HEK293 (cell line): ENCODE measurements at regions not wholly inside any gene's neighbourhood (a gene's known extent, or its start where the extent isn't known, plus 50 kb on each side); places are given as distances from the start of the nearest gene placed in this dataset.
A peak's percentile ranks its signal among the peaks of the same experiment; 100 is the strongest.

Experiments used
- CTCF ChIA-PET: fragments of 350-600 bp; formaldehyde crosslinking; extraction: SDS; loops from one replicate; lab custom pipeline; 2021; ENCODE audit warnings: antibody characterized with exemption; lab: Yijun Ruan, JAX
- POLR2A ChIA-PET: fragments of 300-600 bp; formaldehyde crosslinking; extraction: SDS; loops from one replicate; lab custom pipeline; 2020; ENCODE audit warnings: antibody characterized with exemption, inconsistent platforms; lab: Yijun Ruan, JAX
- H3K27ac ChIP-seq: fragments of 200-500 bp; sonication (Bioruptor generic); 2 replicates; pipeline ENCODE4 v1.5.1; 2014; ENCODE audit warnings: low read depth, low read length, control low read depth, inconsistent platforms; ENCODE audit errors: extremely low read depth
- H3K36me3 ChIP-seq, 2 experiments: fragments of 200-500 bp in 1 of 2; sonication (Bioruptor generic) in 1 of 2; 1 replicate in 1 of 2; 2 replicates in 1 of 2; pipeline ENCODE4 v1.5.1; 2014 to 2017; ENCODE audit warnings: inconsistent platforms in 2 of 2, low read length in 2 of 2; ENCODE audit not compliant: control insufficient read depth in 2 of 2, insufficient read depth in 1 of 2
- H3K4me1 ChIP-seq: fragments of 200-500 bp; sonication (Bioruptor generic); 2 replicates; pipeline ENCODE4 v1.5.1; 2014; ENCODE audit warnings: mild to moderate bottlenecking, low read length, inconsistent platforms; ENCODE audit not compliant: control insufficient read depth, insufficient read depth
- H3K4me3 ChIP-seq: 2 replicates; pipeline ENCODE4 v1.5.1; 2011; ENCODE audit warnings: low read depth, mild to moderate bottlenecking, control low read depth, low read length, moderate library complexity
- H3K9me3 ChIP-seq: fragments of 200-500 bp; sonication (Bioruptor generic); 2 replicates; pipeline ENCODE4 v1.5.1; 2014; ENCODE audit warnings: low read depth, low read length, inconsistent platforms; ENCODE audit not compliant: control insufficient read depth, insufficient read depth
- TCF7L2 ChIP-seq: IDR thresholded peaks from 2 replicates; pipeline ENCODE4 v1.6.1; 2011; ENCODE audit warnings: low read depth, mild to moderate bottlenecking, inconsistent platforms, low read length, moderate library complexity, borderline replicate concordance
- TRIM28 ChIP-seq: IDR thresholded peaks from 2 replicates; pipeline ENCODE4 v1.6.1; 2011; ENCODE audit warnings: low read length, control low read depth, borderline replicate concordance
- ZBTB17 ChIP-seq: fragments of 450-650 bp; formaldehyde crosslinking; IDR thresholded peaks from 2 replicates; pipeline ENCODE4 v1.5.1; 2016; ENCODE audit warnings: missing biosample characterization, missing genetic modification characterization
- ZBTB20 ChIP-seq: fragments of 450-650 bp; formaldehyde crosslinking; IDR thresholded peaks from 2 replicates; pipeline ENCODE4 v1.5.1; 2016; ENCODE audit warnings: missing biosample characterization, missing genetic modification characterization
- ZBTB7A ChIP-seq: fragments of 450-650 bp; formaldehyde crosslinking; IDR thresholded peaks from 2 replicates; pipeline ENCODE4 v1.5.1; 2016; ENCODE audit warnings: low read depth, missing biosample characterization, missing genetic modification characterization
- ZIC2 ChIP-seq: fragments of 450-650 bp; formaldehyde crosslinking; IDR thresholded peaks from 2 replicates; pipeline ENCODE4 v1.5.1; 2016; ENCODE audit warnings: missing biosample characterization, missing genetic modification characterization
- ZNF174 ChIP-seq: fragments of 450-650 bp; formaldehyde crosslinking; IDR thresholded peaks from 2 replicates; pipeline ENCODE4 v1.5.0; 2017; ENCODE audit warnings: missing biosample characterization, mild to moderate bottlenecking, missing genetic modification characterization
- ZNF266 ChIP-seq: fragments of 450-650 bp; formaldehyde crosslinking; IDR thresholded peaks from 2 replicates; pipeline ENCODE4 v1.5.1; 2016; ENCODE audit warnings: missing biosample characterization, missing genetic modification characterization, low read depth
- ZNF302 ChIP-seq: fragments of 450-650 bp; formaldehyde crosslinking; IDR thresholded peaks from 2 replicates; pipeline ENCODE4 v1.5.1; 2016; ENCODE audit warnings: missing biosample characterization, missing genetic modification characterization, low read depth
- ZNF433 ChIP-seq: fragments of 450-650 bp; formaldehyde crosslinking; IDR thresholded peaks from 2 replicates; pipeline ENCODE4 v1.5.1; 2016; ENCODE audit warnings: missing biosample characterization, missing genetic modification characterization, low read depth
- ZNF585B ChIP-seq: fragments of 450-650 bp; formaldehyde crosslinking; IDR thresholded peaks from 2 replicates; pipeline ENCODE4 v1.5.1; 2016; ENCODE audit warnings: missing biosample characterization, missing genetic modification characterization
- ZNF621 ChIP-seq: fragments of 450-650 bp; formaldehyde crosslinking; IDR thresholded peaks from 2 replicates; pipeline ENCODE4 v1.5.1; 2017; ENCODE audit warnings: missing biosample characterization, missing genetic modification characterization
- ZNF658 ChIP-seq: fragments of 450-650 bp; formaldehyde crosslinking; IDR thresholded peaks from 2 replicates; pipeline ENCODE4; 2016; ENCODE audit warnings: missing biosample characterization, missing genetic modification characterization
- ZNF677 ChIP-seq: fragments of 450-650 bp; IDR thresholded peaks from 2 replicates; pipeline ENCODE4 v1.5.0; 2018; ENCODE audit warnings: missing biosample characterization, mild to moderate bottlenecking, missing genetic modification characterization, moderate library complexity
- ZNF777 ChIP-seq: fragments of 450-650 bp; formaldehyde crosslinking; IDR thresholded peaks from 2 replicates; pipeline ENCODE4 v1.5.1; 2017; ENCODE audit warnings: missing biosample characterization, missing genetic modification characterization, borderline replicate concordance
- TF ChIP-seq, protein P1 (sequence below): fragments of 450-650 bp; formaldehyde crosslinking; IDR thresholded peaks from 2 replicates; pipeline ENCODE4 v1.5.1; 2016; ENCODE audit warnings: missing biosample characterization, missing genetic modification characterization
- TF ChIP-seq, protein P2 (sequence below): fragments of 450-650 bp; formaldehyde crosslinking; IDR thresholded peaks from 2 replicates; pipeline ENCODE4 v1.5.1; 2016; ENCODE audit warnings: missing biosample characterization, missing genetic modification characterization
- TF ChIP-seq, protein P3 (sequence below): fragments of 450-650 bp; formaldehyde crosslinking; IDR thresholded peaks from 2 replicates; pipeline ENCODE4 v1.5.1; 2017; ENCODE audit warnings: missing biosample characterization, missing genetic modification characterization
- TF ChIP-seq, protein P4 (sequence below): fragments of 450-650 bp; formaldehyde crosslinking; IDR thresholded peaks from 2 replicates; pipeline ENCODE4 v1.5.1; 2016; ENCODE audit warnings: missing biosample characterization, missing genetic modification characterization
- TF ChIP-seq, protein P5 (sequence below): IDR thresholded peaks from 2 replicates; pipeline ENCODE4 v1.6.1; 2011; ENCODE audit warnings: mild to moderate bottlenecking, low read depth, low read length, borderline replicate concordance

DNA sequence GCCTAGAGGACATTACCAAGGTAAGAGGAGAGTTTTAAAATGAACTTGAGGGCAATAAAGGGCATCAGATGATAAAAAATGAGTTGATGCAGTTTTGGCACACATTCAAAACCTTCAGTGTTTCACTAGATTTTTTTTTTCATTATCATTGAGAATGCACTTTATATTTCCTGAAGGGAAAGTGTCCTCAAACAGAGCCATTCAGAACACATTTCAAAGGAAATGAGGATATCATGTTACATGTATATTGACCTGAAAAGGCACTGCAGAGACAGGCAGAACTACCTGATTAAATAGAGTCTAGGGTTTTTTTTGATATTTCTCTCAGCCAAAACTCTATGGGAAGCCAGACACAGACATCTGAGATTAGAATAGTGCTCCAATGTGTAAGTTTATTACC is 454.0 kb downstream of the NEBL start:
- Histone ChIP-seq H3K27ac (no peak overlapping the region), H3K4me3 (no peak overlapping the region)
- TF ChIP-seq, protein P1, sequence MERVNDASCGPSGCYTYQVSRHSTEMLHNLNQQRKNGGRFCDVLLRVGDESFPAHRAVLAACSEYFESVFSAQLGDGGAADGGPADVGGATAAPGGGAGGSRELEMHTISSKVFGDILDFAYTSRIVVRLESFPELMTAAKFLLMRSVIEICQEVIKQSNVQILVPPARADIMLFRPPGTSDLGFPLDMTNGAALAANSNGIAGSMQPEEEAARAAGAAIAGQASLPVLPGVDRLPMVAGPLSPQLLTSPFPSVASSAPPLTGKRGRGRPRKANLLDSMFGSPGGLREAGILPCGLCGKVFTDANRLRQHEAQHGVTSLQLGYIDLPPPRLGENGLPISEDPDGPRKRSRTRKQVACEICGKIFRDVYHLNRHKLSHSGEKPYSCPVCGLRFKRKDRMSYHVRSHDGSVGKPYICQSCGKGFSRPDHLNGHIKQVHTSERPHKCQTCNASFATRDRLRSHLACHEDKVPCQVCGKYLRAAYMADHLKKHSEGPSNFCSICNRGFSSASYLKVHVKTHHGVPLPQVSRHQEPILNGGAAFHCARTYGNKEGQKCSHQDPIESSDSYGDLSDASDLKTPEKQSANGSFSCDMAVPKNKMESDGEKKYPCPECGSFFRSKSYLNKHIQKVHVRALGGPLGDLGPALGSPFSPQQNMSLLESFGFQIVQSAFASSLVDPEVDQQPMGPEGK = no peak
- TF ChIP-seq ZBTB7A (tag by site-specific recombination) = no peak
- no peak for TF ChIP-seq ZBTB20
- TF ChIP-seq ZNF174 (tag by site-specific recombination) = no peak
- no peak for TF ChIP-seq ZNF777 (tag by site-specific recombination)
- no peak for TF ChIP-seq ZBTB17 (tag by site-specific recombination)
- no peak for TF ChIP-seq ZNF677 (tag by site-specific recombination)
- TF ChIP-seq, protein P2, sequence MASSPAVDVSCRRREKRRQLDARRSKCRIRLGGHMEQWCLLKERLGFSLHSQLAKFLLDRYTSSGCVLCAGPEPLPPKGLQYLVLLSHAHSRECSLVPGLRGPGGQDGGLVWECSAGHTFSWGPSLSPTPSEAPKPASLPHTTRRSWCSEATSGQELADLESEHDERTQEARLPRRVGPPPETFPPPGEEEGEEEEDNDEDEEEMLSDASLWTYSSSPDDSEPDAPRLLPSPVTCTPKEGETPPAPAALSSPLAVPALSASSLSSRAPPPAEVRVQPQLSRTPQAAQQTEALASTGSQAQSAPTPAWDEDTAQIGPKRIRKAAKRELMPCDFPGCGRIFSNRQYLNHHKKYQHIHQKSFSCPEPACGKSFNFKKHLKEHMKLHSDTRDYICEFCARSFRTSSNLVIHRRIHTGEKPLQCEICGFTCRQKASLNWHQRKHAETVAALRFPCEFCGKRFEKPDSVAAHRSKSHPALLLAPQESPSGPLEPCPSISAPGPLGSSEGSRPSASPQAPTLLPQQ (tag by site-specific recombination) = no peak
- no peak for TF ChIP-seq ZNF266 (tag by site-specific recombination)
- peak; percentile 45; the same call in 1 of the 2 replicates for TF ChIP-seq TCF7L2
- TF ChIP-seq, protein P3, sequence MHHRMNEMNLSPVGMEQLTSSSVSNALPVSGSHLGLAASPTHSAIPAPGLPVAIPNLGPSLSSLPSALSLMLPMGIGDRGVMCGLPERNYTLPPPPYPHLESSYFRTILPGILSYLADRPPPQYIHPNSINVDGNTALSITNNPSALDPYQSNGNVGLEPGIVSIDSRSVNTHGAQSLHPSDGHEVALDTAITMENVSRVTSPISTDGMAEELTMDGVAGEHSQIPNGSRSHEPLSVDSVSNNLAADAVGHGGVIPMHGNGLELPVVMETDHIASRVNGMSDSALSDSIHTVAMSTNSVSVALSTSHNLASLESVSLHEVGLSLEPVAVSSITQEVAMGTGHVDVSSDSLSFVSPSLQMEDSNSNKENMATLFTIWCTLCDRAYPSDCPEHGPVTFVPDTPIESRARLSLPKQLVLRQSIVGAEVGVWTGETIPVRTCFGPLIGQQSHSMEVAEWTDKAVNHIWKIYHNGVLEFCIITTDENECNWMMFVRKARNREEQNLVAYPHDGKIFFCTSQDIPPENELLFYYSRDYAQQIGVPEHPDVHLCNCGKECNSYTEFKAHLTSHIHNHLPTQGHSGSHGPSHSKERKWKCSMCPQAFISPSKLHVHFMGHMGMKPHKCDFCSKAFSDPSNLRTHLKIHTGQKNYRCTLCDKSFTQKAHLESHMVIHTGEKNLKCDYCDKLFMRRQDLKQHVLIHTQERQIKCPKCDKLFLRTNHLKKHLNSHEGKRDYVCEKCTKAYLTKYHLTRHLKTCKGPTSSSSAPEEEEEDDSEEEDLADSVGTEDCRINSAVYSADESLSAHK (tag by site-specific recombination) = no peak
- no peak for TF ChIP-seq ZNF433 (tag by site-specific recombination)
- no peak for TF ChIP-seq ZNF302
- no peak for TF ChIP-seq ZNF658 (tag by site-specific recombination)
- TF ChIP-seq TRIM28 = peak; percentile 73
- TF ChIP-seq, all 188 proteins: peak for 2
- ChIA-PET CTCF (interaction anchor here (0.7 kb wide), 1 partner anchor 256 kb away, joined by 4 read pairs; no protein-coding TSS in a partner anchor), POLR2A (no interaction called here)
- no peaks in the 10 kb centered on the region for H3K36me3 ChIP-seq
- H3K4me1 ChIP-seq = peaks cover 5% of the 10 kb centered on the region
- H3K9me3 ChIP-seq = no peaks in the 10 kb centered on the region

DNA sequence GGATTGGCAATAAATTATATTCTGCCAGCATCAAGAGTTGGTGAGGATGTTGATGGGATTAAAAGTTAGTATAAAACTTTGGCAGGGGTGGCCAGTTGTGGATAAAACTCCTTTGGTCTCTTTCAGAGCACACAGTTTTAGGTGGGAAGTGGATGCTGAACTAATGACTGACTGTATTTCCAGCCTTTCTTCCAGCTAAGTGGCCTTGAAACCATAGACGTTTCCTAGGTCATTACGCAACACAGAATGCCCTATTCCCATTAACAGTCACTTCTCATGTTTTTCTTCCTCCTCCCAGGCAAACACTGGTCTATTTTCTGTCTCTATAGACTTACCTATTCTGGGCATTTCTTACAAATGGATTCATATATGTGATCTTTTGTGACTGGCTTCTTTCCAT is 467.4 kb downstream of the NEBL start:
- no peak for TF ChIP-seq ZNF621 (tag by site-specific recombination)
- TF ChIP-seq, protein P4, sequence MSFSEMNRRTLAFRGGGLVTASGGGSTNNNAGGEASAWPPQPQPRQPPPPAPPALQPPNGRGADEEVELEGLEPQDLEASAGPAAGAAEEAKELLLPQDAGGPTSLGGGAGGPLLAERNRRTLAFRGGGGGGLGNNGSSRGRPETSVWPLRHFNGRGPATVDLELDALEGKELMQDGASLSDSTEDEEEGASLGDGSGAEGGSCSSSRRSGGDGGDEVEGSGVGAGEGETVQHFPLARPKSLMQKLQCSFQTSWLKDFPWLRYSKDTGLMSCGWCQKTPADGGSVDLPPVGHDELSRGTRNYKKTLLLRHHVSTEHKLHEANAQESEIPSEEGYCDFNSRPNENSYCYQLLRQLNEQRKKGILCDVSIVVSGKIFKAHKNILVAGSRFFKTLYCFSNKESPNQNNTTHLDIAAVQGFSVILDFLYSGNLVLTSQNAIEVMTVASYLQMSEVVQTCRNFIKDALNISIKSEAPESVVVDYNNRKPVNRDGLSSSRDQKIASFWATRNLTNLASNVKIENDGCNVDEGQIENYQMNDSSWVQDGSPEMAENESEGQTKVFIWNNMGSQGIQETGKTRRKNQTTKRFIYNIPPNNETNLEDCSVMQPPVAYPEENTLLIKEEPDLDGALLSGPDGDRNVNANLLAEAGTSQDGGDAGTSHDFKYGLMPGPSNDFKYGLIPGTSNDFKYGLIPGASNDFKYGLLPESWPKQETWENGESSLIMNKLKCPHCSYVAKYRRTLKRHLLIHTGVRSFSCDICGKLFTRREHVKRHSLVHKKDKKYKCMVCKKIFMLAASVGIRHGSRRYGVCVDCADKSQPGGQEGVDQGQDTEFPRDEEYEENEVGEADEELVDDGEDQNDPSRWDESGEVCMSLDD (tag by site-specific recombination) = no peak
- TF ChIP-seq, protein P5, sequence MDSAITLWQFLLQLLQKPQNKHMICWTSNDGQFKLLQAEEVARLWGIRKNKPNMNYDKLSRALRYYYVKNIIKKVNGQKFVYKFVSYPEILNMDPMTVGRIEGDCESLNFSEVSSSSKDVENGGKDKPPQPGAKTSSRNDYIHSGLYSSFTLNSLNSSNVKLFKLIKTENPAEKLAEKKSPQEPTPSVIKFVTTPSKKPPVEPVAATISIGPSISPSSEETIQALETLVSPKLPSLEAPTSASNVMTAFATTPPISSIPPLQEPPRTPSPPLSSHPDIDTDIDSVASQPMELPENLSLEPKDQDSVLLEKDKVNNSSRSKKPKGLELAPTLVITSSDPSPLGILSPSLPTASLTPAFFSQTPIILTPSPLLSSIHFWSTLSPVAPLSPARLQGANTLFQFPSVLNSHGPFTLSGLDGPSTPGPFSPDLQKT = no peak
- TF ChIP-seq ZNF585B (tag by site-specific recombination) = no peak
- no peak for TF ChIP-seq ZIC2 (tag by site-specific recombination)
- TF ChIP-seq, all 188 proteins: peak for 0
- peaks cover 2% of the 10 kb centered on the region; the same call in 1 of the 2 replicates for H3K9me3 ChIP-seq
- no peak overlapping the region for H3K27ac ChIP-seq
- H3K36me3 ChIP-seq = no peaks in the 10 kb centered on the region
- H3K4me1 ChIP-seq = no peaks in the 10 kb centered on the region
- ChIA-PET POLR2A (no interaction called here), CTCF (no interaction called here)
- no peak overlapping the region for H3K4me3 ChIP-seq
